H9 (cell line): ENCODE measurements at regions not wholly inside any gene's neighbourhood (a gene's known extent, or its start where the extent isn't known, plus 50 kb on each side); places are given as distances from the start of the nearest gene placed in this dataset.
"Not testable (repeated sequence)": the region's sequence is repeated elsewhere in the genome, so short reads cannot be mapped to it uniquely, and the experiment has no call there.

ENCODE experiments used
- DNase-seq: peaks from one replicate; pipeline ENCODE4 v3.0.0-alpha.2; 2017
- H2AFZ ChIP-seq: one replicate; pipeline ENCODE4 v1.6.1; 2013; ENCODE audit warnings: mild to moderate bottlenecking, low read length, control low read depth, moderate library complexity
- H2AK5ac ChIP-seq: 2 replicates; pipeline ENCODE4 v1.6.1; 2013; ENCODE audit warnings: low read length, control low read depth, mixed read lengths; ENCODE audit not compliant: insufficient read length
- H2BK120ac ChIP-seq: one replicate; pipeline ENCODE4 v1.6.1; 2013; ENCODE audit warnings: low read depth, mild to moderate bottlenecking, low read length, control low read depth, inconsistent platforms; ENCODE audit not compliant: poor library complexity, severe bottlenecking
- H2BK12ac ChIP-seq: 2 replicates; pipeline ENCODE4 v1.6.1; 2013; ENCODE audit warnings: low read length, control low read depth, mixed read lengths, low read depth; ENCODE audit not compliant: insufficient read length
- H2BK15ac ChIP-seq: 2 replicates; pipeline ENCODE4 v1.6.1; 2013; ENCODE audit warnings: low read depth, low read length, control low read depth
- H2BK20ac ChIP-seq: one replicate; pipeline ENCODE4 v1.6.1; 2013; ENCODE audit warnings: low read depth, mild to moderate bottlenecking, low read length, control low read depth, inconsistent platforms; ENCODE audit not compliant: poor library complexity, severe bottlenecking
- H2BK5ac ChIP-seq: 2 replicates; pipeline ENCODE4 v1.6.1; 2013; ENCODE audit warnings: low read length, control low read depth, mixed read lengths; ENCODE audit not compliant: insufficient read length
- H3K14ac ChIP-seq: 2 replicates; pipeline ENCODE4 v1.6.1; 2013; ENCODE audit warnings: low read length, control low read depth; ENCODE audit not compliant: insufficient read depth
- H3K18ac ChIP-seq: 2 replicates; pipeline ENCODE4 v1.6.1; 2013; ENCODE audit warnings: low read depth, mild to moderate bottlenecking, mixed read lengths, low read length, control low read depth; ENCODE audit not compliant: insufficient read length
- H3K23ac ChIP-seq: 2 replicates; pipeline ENCODE4 v1.6.1; 2013; ENCODE audit warnings: low read length, control low read depth, mixed read lengths, low read depth; ENCODE audit not compliant: insufficient read length
- H3K23me2 ChIP-seq: 2 replicates; pipeline ENCODE4 v1.6.1; 2013; ENCODE audit warnings: low read depth, mild to moderate bottlenecking, mixed read lengths, low read length, control low read depth; ENCODE audit not compliant: insufficient read length, poor library complexity, severe bottlenecking
- H3K27ac ChIP-seq: 2 replicates; pipeline ENCODE4 v1.5.1; 2013; ENCODE audit warnings: low read length, control low read depth, mixed read lengths, low read depth; ENCODE audit not compliant: insufficient read length
- H3K27me3 ChIP-seq: 2 replicates; pipeline ENCODE4 v1.6.1; 2013; ENCODE audit warnings: low read length, control low read depth, inconsistent platforms; ENCODE audit not compliant: insufficient read depth
- H3K4ac ChIP-seq: 2 replicates; pipeline ENCODE4 v1.6.1; 2013; ENCODE audit warnings: low read depth, mild to moderate bottlenecking, control low read depth, inconsistent platforms, low read length, moderate library complexity
- H3K4me1 ChIP-seq: 2 replicates; pipeline ENCODE4 v1.6.1; 2013; ENCODE audit warnings: low read length, control low read depth, inconsistent platforms; ENCODE audit not compliant: insufficient read depth
- H3K4me2 ChIP-seq: 2 replicates; pipeline ENCODE4 v1.6.1; 2013; ENCODE audit warnings: low read length, control low read depth, mixed read lengths; ENCODE audit not compliant: insufficient read length, insufficient read depth
- H3K56ac ChIP-seq: 2 replicates; pipeline ENCODE4 v1.6.1; 2013; ENCODE audit warnings: low read depth, mild to moderate bottlenecking, mixed read lengths, low read length, control low read depth; ENCODE audit not compliant: insufficient read length
- H3K79me1 ChIP-seq: 2 replicates; pipeline ENCODE4 v1.6.1; 2013; ENCODE audit warnings: low read depth, mild to moderate bottlenecking, moderate library complexity, low read length, control low read depth, inconsistent platforms; ENCODE audit not compliant: insufficient read depth, poor library complexity, severe bottlenecking
- H3K79me2 ChIP-seq: 2 replicates; pipeline ENCODE4 v1.6.1; 2013; ENCODE audit warnings: low read length, control low read depth, inconsistent platforms; ENCODE audit not compliant: insufficient read depth
- H3K9ac ChIP-seq: 2 replicates; pipeline ENCODE4 v1.6.1; 2013; ENCODE audit warnings: low read length, control low read depth, mixed read lengths; ENCODE audit not compliant: insufficient read length; ENCODE audit errors: extremely low read depth
- H3K9me3 ChIP-seq: one replicate; pipeline ENCODE4 v1.6.1; 2013; ENCODE audit warnings: low read depth, low read length, inconsistent platforms; ENCODE audit not compliant: control insufficient read depth
- H3T11ph ChIP-seq: one replicate; pipeline ENCODE4 v1.6.1; 2013; ENCODE audit warnings: mild to moderate bottlenecking, low read length, control low read depth, inconsistent platforms
- H4K20me1 ChIP-seq: one replicate; pipeline ENCODE4 v1.6.1; 2013; ENCODE audit not compliant: control insufficient read depth, insufficient read length, insufficient read depth
- H4K5ac ChIP-seq: 2 replicates; pipeline ENCODE4 v1.6.1; 2013; ENCODE audit warnings: low read depth, mild to moderate bottlenecking, mixed read lengths, low read length, control low read depth; ENCODE audit not compliant: insufficient read length
- H4K8ac ChIP-seq: replicated peaks from 2 replicates; pipeline ENCODE4 v1.6.1; 2013; ENCODE audit warnings: low read length, control low read depth, mixed read lengths, low read depth; ENCODE audit not compliant: insufficient read length
- H4K91ac ChIP-seq: 2 replicates; pipeline ENCODE4 v1.6.1; 2013; ENCODE audit warnings: low read depth, mild to moderate bottlenecking, moderate library complexity, mixed read lengths, low read length, control low read depth; ENCODE audit not compliant: insufficient read length
- H3K27ac Mint-ChIP-seq, 3 experiments: 2 replicates in 2 of 3; 3 replicates in 1 of 3; pipeline ENCODE4 v1.8.0; 2020 to 2021; ENCODE audit warnings: mixed read lengths in 3 of 3, mild to moderate bottlenecking in 1 of 3, moderate library complexity in 1 of 3
- H3K27me3 Mint-ChIP-seq: 2 replicates; pipeline ENCODE4 v1.8.0; 2021; ENCODE audit warnings: low read depth, mild to moderate bottlenecking, moderate library complexity, mixed read lengths
- H3K36me3 Mint-ChIP-seq, 3 experiments: 2 replicates in 2 of 3; 3 replicates in 1 of 3; pipeline ENCODE4 v1.8.0; 2020 to 2021; ENCODE audit warnings: low read depth in 3 of 3, mixed read lengths in 3 of 3; ENCODE audit not compliant: insufficient read depth in 1 of 3
- H3K4me1 Mint-ChIP-seq, 2 experiments: 2 replicates each; pipeline ENCODE4 v1.8.0; 2020; ENCODE audit warnings: mixed read lengths in 2 of 2
- H3K4me3 Mint-ChIP-seq, 2 experiments: 2 replicates in 1 of 2; 3 replicates in 1 of 2; pipeline ENCODE4 v1.8.0; 2020 to 2021; ENCODE audit warnings: mild to moderate bottlenecking in 2 of 2, mixed read lengths in 2 of 2, moderate library complexity in 1 of 2
- H3K9me3 Mint-ChIP-seq, 2 experiments: 2 replicates in 1 of 2; 3 replicates in 1 of 2; pipeline ENCODE4 v1.8.0; 2020; ENCODE audit warnings: mild to moderate bottlenecking in 2 of 2, mixed read lengths in 2 of 2, moderate library complexity in 1 of 2
- WGBS: extraction: QIAGEN DNeasy Blood & Tissue Kit; methylation state at CpG from one replicate; pipeline ENCODE4 v1.1.7; 2013; ENCODE audit warnings: missing lambda C conversion rate, low lambda C conversion rate, mixed read lengths; ENCODE audit not compliant: insufficient read length; ENCODE audit errors: extremely low coverage; 5-methylcytosine and 5-hydroxymethylcytosine counted together
- TF ChIP-seq, protein P1 (sequence below): fragments of 200-600 bp; sonication (generic); conservative IDR thresholded peaks from 3 replicates; pipeline ENCODE4 v1.8.0; 2021; ENCODE audit warnings: antibody characterized with exemption, mild to moderate bottlenecking

DNA sequence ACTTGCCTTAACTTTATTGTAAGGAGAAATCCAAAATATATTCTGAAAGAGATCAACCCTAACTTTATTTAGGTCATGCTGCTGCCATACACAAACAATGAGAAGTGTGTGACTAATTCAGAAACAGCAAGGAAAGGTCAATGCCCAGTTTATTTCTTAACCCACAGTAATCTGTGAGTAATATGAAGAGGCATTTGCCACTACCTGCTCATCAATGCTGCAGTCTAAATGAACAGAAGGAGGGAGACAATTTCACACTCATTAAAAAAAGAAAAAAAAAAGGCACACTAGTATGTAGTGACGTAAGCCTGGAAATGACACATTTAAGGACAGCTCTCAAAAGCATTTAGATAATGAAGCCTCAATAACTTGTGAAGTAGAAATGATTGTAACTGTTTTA, 90.5 kb upstream of the FOXN3 start:
- Histone ChIP-seq H2BK20ac (no peak overlapping the region), H2BK120ac (no peak overlapping the region), H4K91ac (no peak overlapping the region), H3K23ac (no peak overlapping the region), H3K23me2 (no peaks in the 10 kb centered on the region), H3K9ac (no peak overlapping the region), H3K4ac (no peak overlapping the region), H3K4me1 (peaks cover 12% of the 10 kb centered on the region), H3K4me2 (no peak overlapping the region), H4K8ac (no peak overlapping the region), H3K27ac (no peak overlapping the region), H3K18ac (no peak overlapping the region), H3K79me1 (no peaks in the 10 kb centered on the region), H2BK5ac (no peak overlapping the region), H4K5ac (no peak overlapping the region), H3K56ac (no peak overlapping the region), H3K79me2 (peaks cover 12% of the 10 kb centered on the region; the same call in 1 of the 2 replicates), H3K9me3 (no peaks in the 10 kb centered on the region), H4K20me1 (no peaks in the 10 kb centered on the region), H3T11ph (no peak overlapping the region), H2AFZ (no peak overlapping the region), H2BK12ac (no peak overlapping the region), H2BK15ac (no peak overlapping the region), H3K27me3 (no peaks in the 10 kb centered on the region), H2AK5ac (no peak overlapping the region), H3K14ac (no peak overlapping the region)
- H3K27ac Mint-ChIP-seq = no peak overlapping the region
- no peak overlapping the region for H3K4me3 Mint-ChIP-seq
- peaks cover 10% of the 10 kb centered on the region in 2 experiments; a peak in 4 of 5 replicates for H3K9me3 Mint-ChIP-seq
- no CpG with 5 or more reads among the region's 1 CpG for WGBS
- H3K4me1 Mint-ChIP-seq = peaks cover 46 to 48% of the 10 kb centered on the region in 2 experiments
- no peak for DNase-seq
- peaks cover 33 to 41% (median 38%) of the 10 kb centered on the region in 3 experiments for H3K36me3 Mint-ChIP-seq
- H3K27me3 Mint-ChIP-seq = no peaks in the 10 kb centered on the region
- TF ChIP-seq, protein P1, sequence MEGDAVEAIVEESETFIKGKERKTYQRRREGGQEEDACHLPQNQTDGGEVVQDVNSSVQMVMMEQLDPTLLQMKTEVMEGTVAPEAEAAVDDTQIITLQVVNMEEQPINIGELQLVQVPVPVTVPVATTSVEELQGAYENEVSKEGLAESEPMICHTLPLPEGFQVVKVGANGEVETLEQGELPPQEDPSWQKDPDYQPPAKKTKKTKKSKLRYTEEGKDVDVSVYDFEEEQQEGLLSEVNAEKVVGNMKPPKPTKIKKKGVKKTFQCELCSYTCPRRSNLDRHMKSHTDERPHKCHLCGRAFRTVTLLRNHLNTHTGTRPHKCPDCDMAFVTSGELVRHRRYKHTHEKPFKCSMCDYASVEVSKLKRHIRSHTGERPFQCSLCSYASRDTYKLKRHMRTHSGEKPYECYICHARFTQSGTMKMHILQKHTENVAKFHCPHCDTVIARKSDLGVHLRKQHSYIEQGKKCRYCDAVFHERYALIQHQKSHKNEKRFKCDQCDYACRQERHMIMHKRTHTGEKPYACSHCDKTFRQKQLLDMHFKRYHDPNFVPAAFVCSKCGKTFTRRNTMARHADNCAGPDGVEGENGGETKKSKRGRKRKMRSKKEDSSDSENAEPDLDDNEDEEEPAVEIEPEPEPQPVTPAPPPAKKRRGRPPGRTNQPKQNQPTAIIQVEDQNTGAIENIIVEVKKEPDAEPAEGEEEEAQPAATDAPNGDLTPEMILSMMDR = no peak

- not testable (repeated sequence) for H3K4me2 ChIP-seq, H4K20me1 ChIP-seq, H3K9me3 Mint-ChIP-seq, H3K56ac ChIP-seq, H3K27ac ChIP-seq, H2BK5ac ChIP-seq, H3K23ac ChIP-seq, H3K4me3 Mint-ChIP-seq, H2BK12ac ChIP-seq, DNase-seq, H3K27me3 ChIP-seq, H4K8ac ChIP-seq, H3K4ac ChIP-seq, H3K9me3 ChIP-seq, H3K14ac ChIP-seq, H2AK5ac ChIP-seq, H4K91ac ChIP-seq, H4K5ac ChIP-seq, H2BK15ac ChIP-seq, H3K23me2 ChIP-seq, H2BK120ac ChIP-seq, H3K27me3 Mint-ChIP-seq, H3K9ac ChIP-seq, H3T11ph ChIP-seq, H3K18ac ChIP-seq, H2BK20ac ChIP-seq, H2AFZ ChIP-seq, H3K27ac Mint-ChIP-seq, H3K79me1 ChIP-seq
- H3K36me3 Mint-ChIP-seq = peaks cover 27 to 36% (median 33%) of the 10 kb centered on the region in 3 experiments
- H3K4me1 ChIP-seq = peaks cover 12% of the 10 kb centered on the region
- peaks cover 11% of the 10 kb centered on the region; the same call in 1 of the 2 replicates for H3K79me2 ChIP-seq
- peaks cover 43 to 46% of the 10 kb centered on the region in 2 experiments for H3K4me1 Mint-ChIP-seq
- WGBS = no CpG with 5 or more reads among the region's 8 CpGs
These were observed 89.9 kb upstream of the FOXN3 start for GRCh38 chr14:89506891-89507452.
